Ishikawa (cell line): ENCODE measurements at regions not wholly inside any gene's neighbourhood (a gene's known extent, or its start where the extent isn't known, plus 50 kb on each side); places are given as distances from the start of the nearest gene placed in this dataset.
A peak's percentile ranks its signal among the peaks of the same experiment; 100 is the strongest.

Experiments used
- CEBPB ChIP-seq: IDR thresholded peaks from 2 replicates; pipeline ENCODE4 v1.6.1; 2012
- CREB1 ChIP-seq: IDR thresholded peaks from 2 replicates; pipeline ENCODE4 v1.6.1; 2012; ENCODE audit warnings: low read depth
- EGR1 ChIP-seq: IDR thresholded peaks from 2 replicates; pipeline ENCODE4 v1.6.1; 2012
- EP300 ChIP-seq: IDR thresholded peaks from 2 replicates; pipeline ENCODE4 v1.6.1; 2012; ENCODE audit warnings: borderline replicate concordance
- FOXM1 ChIP-seq: IDR thresholded peaks from 2 replicates; pipeline ENCODE4 v1.6.1; 2012; ENCODE audit warnings: low read depth, borderline replicate concordance
- NFIC ChIP-seq: IDR thresholded peaks from 2 replicates; pipeline ENCODE4 v1.6.1; 2012
- RAD21 ChIP-seq: IDR thresholded peaks from 2 replicates; pipeline ENCODE4 v1.6.1; 2012; ENCODE audit warnings: low read depth
- TAF1 ChIP-seq: IDR thresholded peaks from 2 replicates; pipeline ENCODE4 v1.6.1; 2012; ENCODE audit warnings: low read depth, mild to moderate bottlenecking
- TCF12 ChIP-seq: IDR thresholded peaks from 2 replicates; pipeline ENCODE4 v1.6.1; 2012; ENCODE audit warnings: low read depth
- TEAD4 ChIP-seq: IDR thresholded peaks from 2 replicates; pipeline ENCODE4 v1.6.1; 2012
- YY1 ChIP-seq: IDR thresholded peaks from 2 replicates; pipeline ENCODE4 v1.6.1; 2012; ENCODE audit warnings: low read depth
- ZBTB7A ChIP-seq: IDR thresholded peaks from 2 replicates; pipeline ENCODE4 v1.6.1; 2012; ENCODE audit warnings: low read depth
- TF ChIP-seq, protein P1 (sequence below): IDR thresholded peaks from 2 replicates; pipeline ENCODE4 v1.6.1; 2012
- TF ChIP-seq, protein P2 (sequence below): IDR thresholded peaks from 2 replicates; pipeline ENCODE4 v1.6.1; 2012
- TF ChIP-seq, protein P3 (sequence below): IDR thresholded peaks from 2 replicates; pipeline ENCODE4 v1.6.1; 2012; ENCODE audit warnings: low read depth, mild to moderate bottlenecking

DNA sequence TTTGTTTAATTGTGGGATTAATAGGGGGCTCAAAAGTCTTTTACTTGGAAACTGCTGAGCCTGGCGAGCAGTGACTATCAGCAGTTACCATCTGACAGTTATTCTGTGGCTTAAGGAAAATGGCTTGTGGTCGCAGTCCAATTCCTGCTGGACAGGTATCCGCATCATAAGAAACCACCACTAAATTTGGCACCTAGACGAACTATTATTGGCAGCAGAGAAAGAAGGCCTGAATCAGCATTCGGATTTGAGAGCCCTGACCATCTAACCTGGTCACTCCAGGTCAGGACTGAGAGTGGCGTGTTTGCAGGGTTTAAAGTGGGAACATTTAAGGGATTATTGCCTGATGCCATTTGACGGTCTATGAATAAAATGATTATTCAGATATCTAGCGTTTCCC, 146.4 kb downstream of the RPS12 start:
- TF ChIP-seq, protein P1, sequence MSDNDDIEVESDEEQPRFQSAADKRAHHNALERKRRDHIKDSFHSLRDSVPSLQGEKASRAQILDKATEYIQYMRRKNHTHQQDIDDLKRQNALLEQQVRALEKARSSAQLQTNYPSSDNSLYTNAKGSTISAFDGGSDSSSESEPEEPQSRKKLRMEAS = no peak
- TF ChIP-seq YY1 = no peak
- no peak for TF ChIP-seq EGR1
- TF ChIP-seq EP300 = no peak
- TF ChIP-seq, protein P2, sequence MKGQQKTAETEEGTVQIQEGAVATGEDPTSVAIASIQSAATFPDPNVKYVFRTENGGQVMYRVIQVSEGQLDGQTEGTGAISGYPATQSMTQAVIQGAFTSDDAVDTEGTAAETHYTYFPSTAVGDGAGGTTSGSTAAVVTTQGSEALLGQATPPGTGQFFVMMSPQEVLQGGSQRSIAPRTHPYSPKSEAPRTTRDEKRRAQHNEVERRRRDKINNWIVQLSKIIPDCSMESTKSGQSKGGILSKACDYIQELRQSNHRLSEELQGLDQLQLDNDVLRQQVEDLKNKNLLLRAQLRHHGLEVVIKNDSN = no peak
- no peak for TF ChIP-seq ZBTB7A
- no peak for TF ChIP-seq CREB1
- TF ChIP-seq TAF1 = no peak
- no peak for TF ChIP-seq RAD21
- no peak for TF ChIP-seq FOXM1
- peak; percentile 66 for TF ChIP-seq NFIC
- TF ChIP-seq TCF12 = no peak
- TF ChIP-seq, protein P3, sequence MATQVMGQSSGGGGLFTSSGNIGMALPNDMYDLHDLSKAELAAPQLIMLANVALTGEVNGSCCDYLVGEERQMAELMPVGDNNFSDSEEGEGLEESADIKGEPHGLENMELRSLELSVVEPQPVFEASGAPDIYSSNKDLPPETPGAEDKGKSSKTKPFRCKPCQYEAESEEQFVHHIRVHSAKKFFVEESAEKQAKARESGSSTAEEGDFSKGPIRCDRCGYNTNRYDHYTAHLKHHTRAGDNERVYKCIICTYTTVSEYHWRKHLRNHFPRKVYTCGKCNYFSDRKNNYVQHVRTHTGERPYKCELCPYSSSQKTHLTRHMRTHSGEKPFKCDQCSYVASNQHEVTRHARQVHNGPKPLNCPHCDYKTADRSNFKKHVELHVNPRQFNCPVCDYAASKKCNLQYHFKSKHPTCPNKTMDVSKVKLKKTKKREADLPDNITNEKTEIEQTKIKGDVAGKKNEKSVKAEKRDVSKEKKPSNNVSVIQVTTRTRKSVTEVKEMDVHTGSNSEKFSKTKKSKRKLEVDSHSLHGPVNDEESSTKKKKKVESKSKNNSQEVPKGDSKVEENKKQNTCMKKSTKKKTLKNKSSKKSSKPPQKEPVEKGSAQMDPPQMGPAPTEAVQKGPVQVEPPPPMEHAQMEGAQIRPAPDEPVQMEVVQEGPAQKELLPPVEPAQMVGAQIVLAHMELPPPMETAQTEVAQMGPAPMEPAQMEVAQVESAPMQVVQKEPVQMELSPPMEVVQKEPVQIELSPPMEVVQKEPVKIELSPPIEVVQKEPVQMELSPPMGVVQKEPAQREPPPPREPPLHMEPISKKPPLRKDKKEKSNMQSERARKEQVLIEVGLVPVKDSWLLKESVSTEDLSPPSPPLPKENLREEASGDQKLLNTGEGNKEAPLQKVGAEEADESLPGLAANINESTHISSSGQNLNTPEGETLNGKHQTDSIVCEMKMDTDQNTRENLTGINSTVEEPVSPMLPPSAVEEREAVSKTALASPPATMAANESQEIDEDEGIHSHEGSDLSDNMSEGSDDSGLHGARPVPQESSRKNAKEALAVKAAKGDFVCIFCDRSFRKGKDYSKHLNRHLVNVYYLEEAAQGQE = no peak
- TF ChIP-seq TEAD4 = peak; percentile 38; the same call in 1 of the 2 replicates
- no peak for TF ChIP-seq CEBPB

DNA sequence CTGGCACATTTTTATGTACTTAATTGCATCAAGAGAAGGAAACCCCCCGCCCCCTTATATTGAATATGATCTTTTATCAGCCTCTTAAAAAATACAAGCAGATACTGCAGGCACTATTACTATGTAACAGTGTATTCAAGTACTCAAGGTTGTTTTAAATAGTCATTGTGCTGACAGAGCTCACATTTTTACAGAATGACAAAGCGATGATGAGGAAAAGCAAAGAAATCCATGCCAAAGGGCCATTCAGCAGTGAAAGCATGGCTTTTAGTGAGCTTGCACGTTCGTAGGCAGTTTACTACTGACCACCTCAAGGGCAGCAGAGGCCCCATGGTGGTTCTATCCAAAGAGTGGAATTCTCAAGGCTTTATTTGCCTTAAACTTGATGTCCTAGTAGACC, 146.8 kb downstream of the RPS12 start:
- TF ChIP-seq EGR1 (no peak), YY1 (no peak), EP300 (no peak), CEBPB (no peak), TCF12 (no peak), TAF1 (no peak), NFIC (no peak), FOXM1 (no peak), TEAD4 (no peak), CREB1 (no peak), RAD21 (no peak), ZBTB7A (no peak)
- TF ChIP-seq, protein P1 = no peak; the same call in 1 of the 2 replicates
- TF ChIP-seq, protein P2 = no peak
- TF ChIP-seq, protein P3 = no peak

DNA sequence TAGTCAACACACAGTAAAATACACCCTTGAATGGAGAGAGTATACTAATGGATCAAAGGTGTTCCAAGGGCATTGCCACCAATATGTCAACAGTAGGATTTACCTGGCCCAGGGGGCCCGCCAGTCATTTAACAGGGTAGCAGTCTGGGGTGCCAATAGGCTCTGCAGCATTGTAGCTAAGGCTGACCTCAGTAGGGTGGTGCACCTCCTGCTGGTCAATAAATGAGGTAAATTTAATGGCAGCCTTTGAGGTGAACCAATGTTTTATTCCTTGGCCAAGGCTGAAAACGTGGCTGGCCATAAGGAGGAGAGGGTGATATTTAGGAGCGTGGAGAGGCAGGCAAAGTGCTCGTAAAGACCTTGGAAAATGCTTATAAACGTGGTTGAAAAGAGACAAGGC, 147.2 kb downstream of the RPS12 start:
- no peak for TF ChIP-seq FOXM1
- TF ChIP-seq, protein P1 = 0 out of 2 replicates have a peak, but pooled peaks have one; percentile 3
- no peak for TF ChIP-seq CREB1
- TF ChIP-seq, protein P2 = no peak
- no peak; the same call in 1 of the 2 replicates for TF ChIP-seq RAD21
- TF ChIP-seq TAF1 = no peak
- TF ChIP-seq TCF12 = no peak
- no peak for TF ChIP-seq ZBTB7A

DNA sequence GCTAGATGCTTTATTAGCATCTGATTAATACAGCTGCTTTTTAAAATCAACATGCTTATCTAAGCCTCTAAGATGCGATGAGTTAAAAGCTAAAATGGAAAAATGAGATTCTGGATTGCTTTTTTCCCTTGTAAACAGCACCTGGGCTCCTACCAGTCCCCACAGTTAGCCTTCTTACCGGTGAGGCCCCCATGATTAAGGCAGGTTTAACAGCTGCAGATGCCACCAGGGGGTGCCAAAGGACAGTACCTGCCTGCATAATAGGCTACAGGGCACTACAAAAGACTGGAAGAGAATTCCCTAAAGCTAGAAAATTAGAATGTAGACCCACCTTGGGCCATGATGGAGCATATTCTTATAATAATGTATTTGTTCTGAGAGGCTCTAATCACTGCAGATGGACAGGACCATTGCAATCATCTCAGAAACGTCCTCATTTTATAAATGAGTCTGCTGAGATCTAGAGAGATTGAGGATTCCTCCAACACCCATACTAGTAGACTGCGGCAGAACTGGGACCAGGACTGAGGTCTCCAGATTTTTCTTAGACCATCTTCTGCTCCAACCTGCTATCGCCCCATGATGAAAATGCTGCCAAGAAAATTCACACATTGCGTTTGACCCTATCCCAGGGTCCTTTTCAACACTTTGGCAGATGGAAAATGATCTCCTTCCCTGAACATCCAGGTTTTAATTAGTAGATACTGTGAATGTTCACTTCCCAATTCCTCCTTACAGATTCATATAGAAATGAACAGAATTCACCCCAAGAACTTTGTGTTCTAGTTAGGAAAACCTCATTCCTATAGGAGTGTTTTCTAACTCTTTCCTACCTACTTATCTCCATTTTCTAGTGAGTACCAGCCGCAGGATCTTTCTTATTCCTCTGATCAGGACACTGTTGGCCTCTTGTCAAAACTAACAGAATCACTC, 148.8 kb downstream of the RPS12 start:
- no peak for TF ChIP-seq CREB1
- no peak for TF ChIP-seq NFIC
- TF ChIP-seq RAD21 = peak; percentile 97

DNA sequence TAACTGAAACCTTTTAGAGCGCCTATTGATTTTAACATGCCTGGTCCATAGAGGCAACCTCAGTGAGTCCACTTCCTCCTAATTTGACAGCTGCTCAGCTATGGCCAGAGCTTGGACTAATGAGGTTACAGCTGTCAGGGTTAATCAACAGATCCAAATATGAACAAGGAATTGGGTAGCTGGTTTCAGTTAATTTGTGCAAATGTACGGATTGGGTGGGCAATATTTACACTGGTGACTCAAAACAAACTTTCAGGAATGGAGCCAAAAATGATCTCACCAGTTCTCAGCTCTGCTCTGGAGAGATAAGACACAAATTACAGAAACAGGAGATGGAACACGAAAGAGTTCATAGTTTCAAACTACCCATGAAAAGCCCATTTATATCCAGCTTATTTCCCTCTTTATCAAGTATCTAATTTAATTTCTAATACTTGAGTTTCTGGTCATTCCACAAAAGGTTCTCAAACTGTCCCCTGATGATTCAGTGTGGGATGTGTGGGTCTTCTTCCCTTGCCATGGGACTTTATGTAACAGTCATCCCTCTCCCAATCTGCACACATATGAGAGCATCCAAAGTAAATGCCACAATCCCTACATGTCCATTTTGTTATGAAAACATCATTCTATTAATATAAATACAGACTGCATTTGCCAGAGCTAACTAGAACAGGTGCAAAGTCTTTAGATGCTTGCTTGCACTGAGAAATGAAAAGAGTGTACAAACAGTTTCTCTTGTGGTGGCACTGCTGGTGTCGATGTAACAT, 149.9 kb downstream of the RPS12 start:
- no peak for TF ChIP-seq EP300
